ENCODE measurements at regions not wholly inside any gene's neighbourhood (a gene's known extent, or its start where the extent isn't known, plus 50 kb on each side); places are given as distances from the start of the nearest gene placed in this dataset.

DNA sequence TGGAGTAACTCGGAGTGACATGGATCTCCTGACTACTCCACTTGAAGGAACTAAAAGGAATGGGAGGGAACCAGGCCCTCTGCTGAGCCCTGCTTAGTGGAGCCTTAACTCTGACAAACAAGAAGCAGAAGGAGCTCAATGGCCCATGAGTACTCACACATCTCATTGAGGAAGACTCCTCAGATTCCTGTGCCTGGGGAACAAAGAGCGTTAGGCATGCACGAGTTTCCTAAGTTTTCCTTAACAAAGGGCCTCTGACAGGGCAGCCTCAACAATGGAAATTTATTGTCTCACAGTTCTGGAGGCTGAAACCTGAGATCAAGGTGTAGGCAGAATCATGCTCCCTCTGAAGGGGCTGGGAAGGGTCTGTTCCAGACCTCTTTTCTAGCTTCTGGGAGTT lies 185.7 kb upstream of the NTF3 start:
- no peak overlapping the region for H3K9ac ChIP-seq (ENCODE audit: control insufficient read depth, insufficient read depth, low read length)
- ChIA-PET RAD21 (ENCODE audit: unreplicated experiment) (no interaction called here), POLR2A (no interaction called here), SMC1A (ENCODE audit: uncharacterized antibody, unreplicated experiment) (no interaction called here), CTCF (no interaction called here)
- ATAC-seq (no peak), DNase-seq (ENCODE audit: low read depth, low spot score) (no peak), FAIRE-seq (no peak)
- no peaks in the 10 kb centered on the region for H3K9me3 ChIP-seq (replicated peaks; ENCODE audit: control insufficient read depth, insufficient read depth, low read length)
- H3K79me2 ChIP-seq (ENCODE audit: control insufficient read depth, insufficient read depth, low read length), result no peaks in the 10 kb centered on the region
- in situ Hi-C loops (cut with MboI), result no loop called here
- H3K27ac ChIP-seq (ENCODE audit: control insufficient read depth, insufficient read depth), result no peak overlapping the region
- H3K36me3 ChIP-seq (ENCODE audit: control insufficient read depth in 2 of 2, insufficient read depth in 2 of 2, low read length in 1 of 2), result no peaks in the 10 kb centered on the region
- H3K4me3 ChIP-seq, result no peak overlapping the region
- TF ChIP-seq RELA (IDR thresholded peaks at IDR 0.05; ENCODE audit: borderline replicate concordance, partially characterized antibody) (no peak), CHD2 (IDR thresholded peaks at IDR 0.05; ENCODE audit: borderline replicate concordance, low read depth, low read length) (no peak), MTA3 (IDR thresholded peaks at IDR 0.05; ENCODE audit: borderline replicate concordance, low read length) (no peak), NFYB (IDR thresholded peaks at IDR 0.05; ENCODE audit: insufficient read depth, low read depth, low read length) (no peak), TCF7 (IDR thresholded peaks at IDR 0.05; ENCODE audit: borderline replicate concordance) (no peak)
- no peaks in the 10 kb centered on the region for H3K4me1 ChIP-seq (ENCODE audit: control insufficient read depth, insufficient read depth, low read length)
- BruUV-seq (replicated peaks), result no TSS peak
- H3K27me3 ChIP-seq (replicated peaks in 1 of 2; ENCODE audit: control insufficient read depth in 2 of 2, insufficient read depth in 2 of 2, low read length in 1 of 2), result no peaks in the 10 kb centered on the region; a peak in 1 of 4 replicates
- WGBS (ENCODE audit: insufficient coverage, insufficient replicate concordance, low lambda C conversion rate, missing lambda C conversion rate), result 25% methylated on average over 3 of the region's 3 CpGs
- intact Hi-C loops (cut with micrococcal nuclease; ENCODE audit: unreplicated experiment), result no loop called here
- no peaks in the 10 kb centered on the region for H4K20me1 ChIP-seq (ENCODE audit: control insufficient read depth, insufficient read depth)
- no peak overlapping the region for H3K4me2 ChIP-seq (ENCODE audit: control insufficient read depth, insufficient read depth)
- no peak overlapping the region for H2AFZ ChIP-seq (ENCODE audit: control insufficient read depth, low read depth, low read length)

- 0% methylated on average over 3 of the region's 3 CpGs for WGBS (ENCODE audit: insufficient coverage, insufficient replicate concordance, low lambda C conversion rate, missing lambda C conversion rate)
- intact Hi-C loops (cut with micrococcal nuclease; ENCODE audit: unreplicated experiment), result no loop called here
- Histone ChIP-seq H3K4me2 (ENCODE audit: control insufficient read depth, insufficient read depth) (no peak overlapping the region), H3K4me3 (no peak overlapping the region), H3K9ac (ENCODE audit: control insufficient read depth, insufficient read depth, low read length) (no peak overlapping the region), H3K79me2 (ENCODE audit: control insufficient read depth, insufficient read depth, low read length) (no peaks in the 10 kb centered on the region), H3K9me3 (replicated peaks; ENCODE audit: control insufficient read depth, insufficient read depth, low read length) (no peaks in the 10 kb centered on the region), H3K27ac (ENCODE audit: control insufficient read depth, insufficient read depth) (no peak overlapping the region), H4K20me1 (ENCODE audit: control insufficient read depth, insufficient read depth) (no peaks in the 10 kb centered on the region), H3K4me1 (ENCODE audit: control insufficient read depth, insufficient read depth, low read length) (no peaks in the 10 kb centered on the region), H3K27me3 (replicated peaks in 1 of 2; ENCODE audit: control insufficient read depth in 2 of 2, insufficient read depth in 2 of 2, low read length in 1 of 2) (no peaks in the 10 kb centered on the region; a peak in 1 of 4 replicates), H3K36me3 (ENCODE audit: control insufficient read depth in 2 of 2, insufficient read depth in 2 of 2, low read length in 1 of 2) (no peaks in the 10 kb centered on the region), H2AFZ (ENCODE audit: control insufficient read depth, low read depth, low read length) (no peak overlapping the region)
- no TSS peak for BruUV-seq (replicated peaks)
- ChIA-PET SMC1A (ENCODE audit: uncharacterized antibody, unreplicated experiment) (no interaction called here), RAD21 (ENCODE audit: unreplicated experiment) (no interaction called here), CTCF (interaction anchor here (0.7 kb wide), 1 partner anchor 536 kb away, joined by 3 read pairs; no protein-coding TSS in a partner anchor), POLR2A (no interaction called here)
- ATAC-seq, result no peak
- no peak for DNase-seq (ENCODE audit: low read depth, low spot score)
- no peak for FAIRE-seq
- in situ Hi-C loops (cut with MboI), result no loop called here
- no peak for TF ChIP-seq BCL11A (IDR thresholded peaks at IDR 0.05; ENCODE audit: low read depth, low read length)
- no peak for TF ChIP-seq ETV6 (conservative IDR thresholded peaks at IDR 0.05 in 1 of 2, IDR thresholded peaks at IDR 0.05 in 1 of 2; ENCODE audit: borderline replicate concordance in 1 of 2, low read depth in 1 of 2)
- no peak for TF ChIP-seq SMAD1 (IDR thresholded peaks at IDR 0.05; ENCODE audit: low read depth, partially characterized antibody)
- TF ChIP-seq SUZ12 (IDR thresholded peaks at IDR 0.05; ENCODE audit: unreplicated experiment), result no peak
- no peak for TF ChIP-seq BMI1 (IDR thresholded peaks at IDR 0.05; ENCODE audit: borderline replicate concordance)
- no peak for TF ChIP-seq CREM (IDR thresholded peaks at IDR 0.05; ENCODE audit: low read depth)
- TF ChIP-seq LARP7 (IDR thresholded peaks at IDR 0.05), result no peak
- no peak for TF ChIP-seq BHLHE40 (IDR thresholded peaks at IDR 0.05; ENCODE audit: borderline replicate concordance in 1 of 2, low read depth in 2 of 2, low read length in 1 of 2)
- no peak for TF ChIP-seq PAX5 (IDR thresholded peaks at IDR 0.05; ENCODE audit: borderline replicate concordance, low read depth, low read length)
- no peak for TF ChIP-seq NKRF (conservative IDR thresholded peaks at IDR 0.05)
- TF ChIP-seq GATAD2B (conservative IDR thresholded peaks at IDR 0.05; ENCODE audit: low read depth), result no peak
- TF ChIP-seq YY1 (IDR thresholded peaks at IDR 0.05; ENCODE audit: low read depth, low read length), result no peak
- no peak for TF ChIP-seq FOXK2 (IDR thresholded peaks at IDR 0.05)
- TF ChIP-seq EGR1 (IDR thresholded peaks at IDR 0.05; ENCODE audit: borderline replicate concordance in 1 of 2, low read depth in 2 of 2, low read length in 2 of 2), result no peak
- TF ChIP-seq SP1 (IDR thresholded peaks at IDR 0.05; ENCODE audit: low read depth, low read length), result no peak
Measured at GRCh38 chr12:5247144-5247543, 184.8 kb upstream of the NTF3 start.

Data from GM12878 (cell line).